Naive B cell (primary cell): ENCODE measurements at regions not wholly inside any gene's neighbourhood (a gene's known extent, or its start where the extent isn't known, plus 50 kb on each side); places are given as distances from the start of the nearest gene placed in this dataset.
A peak's percentile ranks its signal among the peaks of the same experiment; 100 is the strongest.

ENCODE experiments used
- ATAC-seq, 2 donors: fragments of 150-1000 bp; cut with Tn5 transposase; 2 replicates each; pipeline ENCODE4 v1.10.0; 2021; ENCODE audit warnings: low read depth in 2 of 2, mild to moderate bottlenecking in 2 of 2, moderate library complexity in 2 of 2
- DNase-seq: peaks from one replicate; pipeline ENCODE4 v3.0.0; 2022
- H3K27ac Mint-ChIP-seq, 6 donors: one replicate each; pipeline ENCODE4 v1.8.0; 2020 to 2022; ENCODE audit warnings: mild to moderate bottlenecking in 6 of 6, mixed read lengths in 6 of 6, moderate library complexity in 5 of 6, inconsistent platforms in 2 of 6
- H3K27me3 Mint-ChIP-seq, 3 donors: one replicate each; pipeline ENCODE4 v1.8.0; 2021 to 2022; ENCODE audit warnings: mixed read lengths in 3 of 3, mild to moderate bottlenecking in 1 of 3
- H3K36me3 Mint-ChIP-seq, 2 donors: one replicate each; pipeline ENCODE4 v1.8.0; 2020 to 2022; ENCODE audit warnings: mixed read lengths in 2 of 2, inconsistent platforms in 1 of 2, mild to moderate bottlenecking in 1 of 2
- H3K4me1 Mint-ChIP-seq, 3 donors: one replicate each; pipeline ENCODE4 v1.8.0; 2020 to 2022; ENCODE audit warnings: mixed read lengths in 3 of 3, inconsistent platforms in 1 of 3, mild to moderate bottlenecking in 1 of 3, moderate library complexity in 1 of 3
- H3K4me3 Mint-ChIP-seq, 8 donors: one replicate each; pipeline ENCODE4 v1.8.0; 2020 to 2022; ENCODE audit warnings: mild to moderate bottlenecking in 8 of 8, mixed read lengths in 8 of 8, moderate library complexity in 8 of 8, inconsistent platforms in 2 of 8
- H3K9me3 Mint-ChIP-seq, 7 donors: one replicate each; pipeline ENCODE4 v1.8.0; 2020 to 2022; ENCODE audit warnings: mixed read lengths in 7 of 7, mild to moderate bottlenecking in 5 of 7, inconsistent platforms in 2 of 7, moderate library complexity in 1 of 7

GRCh38 chr1:172761581-172762486 is 102.9 kb downstream of the FASLG start:
- DNase-seq (no peak), ATAC-seq (no peak)
- Mint-ChIP-seq H3K36me3 (peaks cover 0 to 7% of the 10 kb centered on the region in 2 donors), H3K4me1 (peaks cover 35 to 36% (median 35%) of the 10 kb centered on the region in 3 donors), H3K9me3 (peaks cover 0 to 5% (median 0%) of the 10 kb centered on the region in 7 donors), H3K27me3 (peaks cover 0 to 8% (median 0%) of the 10 kb centered on the region in 3 donors), H3K27ac (peak overlapping the region in 1 of 6 donors; percentile 28), H3K4me3 (no peak overlapping the region)

- H3K27me3 Mint-ChIP-seq: peaks cover 0 to 5% (median 0%) of the 10 kb centered on the region in 3 donors
- H3K36me3 Mint-ChIP-seq: peaks cover 0 to 7% of the 10 kb centered on the region in 2 donors
- H3K4me3 Mint-ChIP-seq: no peak overlapping the region
- peaks cover 35 to 39% (median 37%) of the 10 kb centered on the region in 3 donors for H3K4me1 Mint-ChIP-seq
- no peak for ATAC-seq
- H3K27ac Mint-ChIP-seq: peak overlapping the region in 3 of 6 donors; percentile 44 to 68 (median 59)
- H3K9me3 Mint-ChIP-seq: peaks cover 0 to 5% (median 0%) of the 10 kb centered on the region in 7 donors
- no peak for DNase-seq
Observed at GRCh38 chr1:172763057-172763456, 104.2 kb downstream of the FASLG start.

DNA sequence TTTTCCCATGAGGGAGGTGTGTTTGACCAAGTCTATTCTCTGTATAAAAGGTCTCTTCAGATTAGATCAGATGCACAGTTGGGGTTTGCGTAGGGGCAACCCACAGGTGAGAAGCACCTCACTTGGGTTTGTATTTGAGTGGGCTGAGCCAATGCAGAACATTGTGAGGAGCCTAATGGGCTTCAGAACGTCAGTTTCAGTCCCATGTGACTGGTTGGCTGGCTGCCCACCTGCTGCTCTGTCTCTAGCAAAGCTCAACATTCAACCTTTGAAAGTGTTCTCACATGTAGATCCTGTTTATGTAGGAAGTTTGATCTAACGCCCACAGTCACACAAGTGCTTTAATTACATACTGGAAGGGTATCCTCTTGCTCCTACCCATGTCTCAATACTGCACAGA is 105.5 kb downstream of the FASLG start:
- H3K27ac Mint-ChIP-seq: peak overlapping the region in 5 of 6 donors; percentile 68 to 93 (median 87)

GRCh38 chr1:172766462-172766861 is 107.6 kb downstream of the FASLG start:
- peak; percentile 33 for DNase-seq
- Mint-ChIP-seq H3K27ac (peak overlapping the region in 4 of 6 donors; percentile 24 to 50 (median 34)), H3K9me3 (peaks cover 0 to 5% (median 0%) of the 10 kb centered on the region in 7 donors), H3K4me3 (peak overlapping the region in 1 of 8 donors; percentile 14), H3K27me3 (peaks cover 0 to 4% (median 0%) of the 10 kb centered on the region in 3 donors), H3K36me3 (no peaks in the 10 kb centered on the region), H3K4me1 (peaks cover 38 to 45% (median 43%) of the 10 kb centered on the region in 3 donors)
- peak; percentile 40 to 48 for ATAC-seq

More for the DNA sequence above, 105.5 kb downstream of the FASLG start:
- H3K36me3 Mint-ChIP-seq: peaks cover 0 to 7% of the 10 kb centered on the region in 2 donors
- peaks cover 35 to 39% (median 35%) of the 10 kb centered on the region in 3 donors for H3K4me1 Mint-ChIP-seq
- H3K4me3 Mint-ChIP-seq: peak overlapping the region in 6 of 8 donors; percentile 29 to 75 (median 46)
- no peaks in the 10 kb centered on the region for H3K27me3 Mint-ChIP-seq
- DNase-seq: peak; percentile 70
- H3K9me3 Mint-ChIP-seq: peaks cover 0 to 5% (median 0%) of the 10 kb centered on the region in 7 donors
- peak; percentile 91 to 94 for ATAC-seq

- H3K27ac Mint-ChIP-seq: no peak overlapping the region
Observed at GRCh38 chr1:172770071-172770470, 111.2 kb downstream of the FASLG start.

GRCh38 chr1:172774561-172774960 is 115.7 kb downstream of the FASLG start:
- Mint-ChIP-seq H3K27me3 (peaks cover 0 to 4% (median 0%) of the 10 kb centered on the region in 3 donors), H3K36me3 (no peaks in the 10 kb centered on the region)

More at GRCh38 chr1:172770071-172770470, 111.2 kb downstream of the FASLG start:
- no peaks in the 10 kb centered on the region for H3K36me3 Mint-ChIP-seq
- DNase-seq (no peak), ATAC-seq (no peak)
- no peak overlapping the region for H3K4me3 Mint-ChIP-seq
- peaks cover 0 to 4% (median 0%) of the 10 kb centered on the region in 3 donors for H3K27me3 Mint-ChIP-seq
- H3K4me1 Mint-ChIP-seq: peaks cover 17 to 25% (median 23%) of the 10 kb centered on the region in 3 donors
- no peaks in the 10 kb centered on the region for H3K9me3 Mint-ChIP-seq

DNA sequence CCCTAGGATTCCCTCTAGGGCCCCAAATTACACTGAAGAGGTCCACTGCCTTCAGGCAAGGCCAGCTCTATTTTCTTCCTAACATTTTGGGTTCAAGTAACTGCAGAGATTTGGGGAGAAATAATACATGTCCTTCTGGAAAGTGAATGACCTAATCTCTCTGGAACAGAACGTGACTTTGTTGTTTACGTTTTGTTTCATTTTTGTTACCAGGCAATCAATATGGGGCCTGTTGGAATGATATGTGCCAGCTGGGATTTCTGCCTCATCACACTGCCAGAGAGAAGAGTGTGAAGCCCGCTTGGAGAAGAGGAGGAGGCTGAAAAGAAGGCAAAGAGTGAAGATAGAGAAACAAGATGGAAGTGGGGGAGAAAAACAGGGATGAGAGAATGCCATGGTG is 116.7 kb downstream of the FASLG start:
- Mint-ChIP-seq H3K4me3 (no peak overlapping the region), H3K36me3 (no peaks in the 10 kb centered on the region)
- no peak for DNase-seq

More at GRCh38 chr1:172774561-172774960, 115.7 kb downstream of the FASLG start:
- DNase-seq (no peak), ATAC-seq (no peak)
- Mint-ChIP-seq H3K27ac (no peak overlapping the region), H3K4me3 (no peak overlapping the region), H3K9me3 (no peaks in the 10 kb centered on the region), H3K4me1 (peaks cover 8 to 20% (median 19%) of the 10 kb centered on the region in 3 donors)

DNA sequence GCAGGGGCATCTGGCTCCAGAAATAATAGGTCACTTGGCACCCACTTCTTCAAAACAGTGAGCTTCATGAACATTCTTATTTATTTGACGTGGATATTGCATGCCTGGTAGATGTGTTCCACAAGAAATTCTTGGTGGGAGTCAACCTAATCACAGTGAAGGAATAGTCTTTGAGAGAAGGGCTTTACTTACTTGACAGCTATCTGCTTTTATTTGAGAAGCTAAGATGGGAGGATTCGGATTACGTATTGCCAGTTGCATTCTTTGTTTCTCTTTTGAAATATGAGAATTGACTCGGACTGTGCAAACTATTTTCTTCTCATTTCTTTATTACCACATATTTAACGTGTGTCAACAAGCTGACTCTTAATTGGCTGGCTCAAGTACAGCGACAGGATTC is 117.2 kb downstream of the FASLG start:
- Mint-ChIP-seq H3K27ac (no peak overlapping the region), H3K4me1 (peaks cover 8 to 21% (median 17%) of the 10 kb centered on the region in 3 donors)

More for the DNA sequence above, 116.7 kb downstream of the FASLG start:
- Mint-ChIP-seq H3K27ac (no peak overlapping the region), H3K9me3 (no peaks in the 10 kb centered on the region), H3K4me1 (peaks cover 5 to 16% (median 15%) of the 10 kb centered on the region in 3 donors), H3K27me3 (peaks cover 0 to 4% (median 0%) of the 10 kb centered on the region in 3 donors)
- ATAC-seq: no peak

GRCh38 chr1:172777767-172778166 is 118.9 kb downstream of the FASLG start:
- Mint-ChIP-seq H3K36me3 (no peaks in the 10 kb centered on the region), H3K27ac (peak overlapping the region in 1 of 6 donors; percentile 55), H3K4me3 (no peak overlapping the region), H3K27me3 (no peaks in the 10 kb centered on the region), H3K9me3 (peaks cover 0 to 3% (median under 1%) of the 10 kb centered on the region in 7 donors), H3K4me1 (peaks cover 19 to 34% (median 29%) of the 10 kb centered on the region in 3 donors)
- ATAC-seq (no peak), DNase-seq (no peak)

More for the DNA sequence above, 117.2 kb downstream of the FASLG start:
- H3K27me3 Mint-ChIP-seq: peaks cover 0 to 3% (median 0%) of the 10 kb centered on the region in 3 donors
- ATAC-seq (no peak), DNase-seq (no peak)
- no peaks in the 10 kb centered on the region for H3K36me3 Mint-ChIP-seq
- no peaks in the 10 kb centered on the region for H3K9me3 Mint-ChIP-seq
- no peak overlapping the region for H3K4me3 Mint-ChIP-seq

- Mint-ChIP-seq H3K27ac (no peak overlapping the region), H3K9me3 (peaks cover 0 to 8% (median 3%) of the 10 kb centered on the region in 7 donors)
- peak; percentile 25 for DNase-seq
Observed at GRCh38 chr1:172778456-172779455, 119.9 kb downstream of the FASLG start.

GRCh38 chr1:172779491-172779890 is 120.6 kb downstream of the FASLG start:
- no peak overlapping the region for H3K27ac Mint-ChIP-seq
- H3K9me3 Mint-ChIP-seq: peaks cover 0 to 8% (median 3%) of the 10 kb centered on the region in 7 donors
- DNase-seq (no peak), ATAC-seq (no peak)
- H3K36me3 Mint-ChIP-seq: no peaks in the 10 kb centered on the region
- H3K27me3 Mint-ChIP-seq: no peaks in the 10 kb centered on the region
- peaks cover 19 to 34% (median 29%) of the 10 kb centered on the region in 3 donors for H3K4me1 Mint-ChIP-seq
- no peak overlapping the region for H3K4me3 Mint-ChIP-seq

More at GRCh38 chr1:172778456-172779455, 119.9 kb downstream of the FASLG start:
- no peaks in the 10 kb centered on the region for H3K27me3 Mint-ChIP-seq
- H3K36me3 Mint-ChIP-seq: no peaks in the 10 kb centered on the region
- peaks cover 19 to 34% (median 29%) of the 10 kb centered on the region in 3 donors for H3K4me1 Mint-ChIP-seq
- ATAC-seq: peak; percentile 43 to 73
- peak overlapping the region in 2 of 8 donors; percentile 3 to 16 for H3K4me3 Mint-ChIP-seq

DNA sequence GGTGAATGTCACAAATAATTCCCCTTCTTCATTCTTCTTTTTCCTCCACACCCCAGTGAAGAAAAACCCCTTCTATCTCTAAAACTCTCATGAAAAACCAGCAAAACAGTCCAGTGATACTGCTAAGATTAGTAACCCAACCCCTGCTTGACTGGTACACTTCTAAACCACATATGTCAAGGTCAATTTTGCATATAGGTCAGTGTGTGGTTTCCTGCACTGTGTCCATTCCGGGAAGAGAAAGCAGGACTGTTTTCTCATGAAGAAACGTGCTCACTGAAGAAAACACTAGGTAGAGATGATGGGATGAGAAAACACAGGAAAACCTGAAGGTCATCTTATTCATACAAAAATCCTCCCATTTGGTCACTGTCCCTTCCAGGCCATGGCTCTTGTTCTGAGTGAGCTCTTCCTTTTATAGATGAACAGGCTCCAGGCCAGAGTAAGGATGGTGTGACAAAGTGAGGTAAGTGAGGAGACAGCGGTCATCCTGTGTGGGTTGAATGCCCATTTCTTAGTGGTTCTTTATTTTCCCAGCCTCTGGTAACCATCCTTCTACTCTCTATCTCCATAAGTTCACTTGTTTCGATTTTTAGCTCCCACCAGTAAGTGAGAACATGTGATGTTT is 122.7 kb downstream of the FASLG start:
- Mint-ChIP-seq H3K4me3 (peak overlapping the region in 1 of 8 donors; percentile 3), H3K4me1 (peaks cover 19 to 34% (median 29%) of the 10 kb centered on the region in 3 donors), H3K36me3 (no peaks in the 10 kb centered on the region), H3K27me3 (no peaks in the 10 kb centered on the region), H3K9me3 (peaks cover 0 to 8% (median 3%) of the 10 kb centered on the region in 7 donors), H3K27ac (peak overlapping the region in 1 of 6 donors; percentile 40)
- DNase-seq (no peak), ATAC-seq (peak in 1 of 2 donors; percentile 51)
